H7 (cell line): ENCODE measurements at regions not wholly inside any gene's neighbourhood (a gene's known extent, or its start where the extent isn't known, plus 50 kb on each side); places are given as distances from the start of the nearest gene placed in this dataset.

Experiments used
- DNase-seq: peaks from one replicate; pipeline ENCODE4 v3.0.0; 2012
- H3K27me3 ChIP-seq: 2 replicates; pipeline ENCODE4 v1.6.0; 2011; ENCODE audit warnings: mild to moderate bottlenecking, low read length; ENCODE audit not compliant: control insufficient read depth, insufficient read depth
- H3K36me3 ChIP-seq: replicated peaks from 2 replicates; pipeline ENCODE4 v1.5.1; 2011; ENCODE audit warnings: low read length; ENCODE audit not compliant: control insufficient read depth, insufficient read depth
- H3K4me3 ChIP-seq: 2 replicates; pipeline ENCODE4 v1.5.1; 2011; ENCODE audit warnings: low read depth, mild to moderate bottlenecking, control low read depth, low read length, moderate library complexity; ENCODE audit not compliant: insufficient read depth

- Histone ChIP-seq H3K36me3 (no peaks in the 10 kb centered on the region), H3K4me3 (no peak overlapping the region)
- DNase-seq, result no peak
These were observed 94.1 kb downstream of the PLK2 start for GRCh38 chr5:58365791-58366190.

GRCh38 chr5:58363461-58364249, 96.2 kb downstream of the PLK2 start:
- no peak overlapping the region for H3K4me3 ChIP-seq
- H3K36me3 ChIP-seq, result no peaks in the 10 kb centered on the region
- H3K27me3 ChIP-seq, result no peaks in the 10 kb centered on the region
- no peak for DNase-seq

More at GRCh38 chr5:58365791-58366190, 94.1 kb downstream of the PLK2 start:
- no peaks in the 10 kb centered on the region for H3K27me3 ChIP-seq

- Histone ChIP-seq H3K27me3 (no peaks in the 10 kb centered on the region), H3K4me3 (no peak overlapping the region), H3K36me3 (no peaks in the 10 kb centered on the region)
- DNase-seq, result no peak
These were observed 97.8 kb downstream of the PLK2 start for GRCh38 chr5:58362135-58362534.

GRCh38 chr5:58360794-58361193, 99.1 kb downstream of the PLK2 start:
- peak; percentile 13 for DNase-seq
- no peak overlapping the region for H3K4me3 ChIP-seq
- H3K27me3 ChIP-seq, result no peaks in the 10 kb centered on the region
- H3K36me3 ChIP-seq, result no peaks in the 10 kb centered on the region

GRCh38 chr5:58359981-58360380, 99.9 kb downstream of the PLK2 start:
- H3K4me3 ChIP-seq, result no peak overlapping the region
- no peaks in the 10 kb centered on the region for H3K36me3 ChIP-seq
- DNase-seq, result no peak
- H3K27me3 ChIP-seq, result no peaks in the 10 kb centered on the region

- H3K4me3 ChIP-seq, result no peak overlapping the region
- H3K27me3 ChIP-seq, result no peaks in the 10 kb centered on the region
- no peak for DNase-seq
- no peaks in the 10 kb centered on the region for H3K36me3 ChIP-seq
These were observed 101.2 kb downstream of the PLK2 start for GRCh38 chr5:58358501-58359178.

- Histone ChIP-seq H3K4me3 (no peak overlapping the region), H3K36me3 (no peaks in the 10 kb centered on the region), H3K27me3 (no peaks in the 10 kb centered on the region)
- DNase-seq, result no peak
These were observed 101.9 kb downstream of the PLK2 start for GRCh38 chr5:58357799-58358500.

- Histone ChIP-seq H3K4me3 (no peak overlapping the region), H3K27me3 (no peaks in the 10 kb centered on the region), H3K36me3 (no peaks in the 10 kb centered on the region)
- DNase-seq, result no peak
These were observed 102.8 kb downstream of the PLK2 start for GRCh38 chr5:58357121-58357520.

- Histone ChIP-seq H3K4me3 (no peak overlapping the region), H3K27me3 (no peaks in the 10 kb centered on the region), H3K36me3 (no peaks in the 10 kb centered on the region)
- no peak for DNase-seq
These were observed 103.2 kb downstream of the PLK2 start for GRCh38 chr5:58356662-58357061.

GRCh38 chr5:58354827-58355226, 105.1 kb downstream of the PLK2 start:
- no peak for DNase-seq
- H3K4me3 ChIP-seq, result no peak overlapping the region
- no peaks in the 10 kb centered on the region for H3K27me3 ChIP-seq
- no peaks in the 10 kb centered on the region for H3K36me3 ChIP-seq

- Histone ChIP-seq H3K27me3 (no peaks in the 10 kb centered on the region), H3K36me3 (no peaks in the 10 kb centered on the region), H3K4me3 (no peak overlapping the region)
- no peak for DNase-seq
These were observed 105.9 kb downstream of the PLK2 start for GRCh38 chr5:58353992-58354391.

GRCh38 chr5:58351190-58351589, 108.7 kb downstream of the PLK2 start:
- Histone ChIP-seq H3K27me3 (no peaks in the 10 kb centered on the region), H3K36me3 (no peaks in the 10 kb centered on the region), H3K4me3 (no peak overlapping the region)
- DNase-seq, result no peak

- no peaks in the 10 kb centered on the region for H3K27me3 ChIP-seq
- no peak for DNase-seq
- no peaks in the 10 kb centered on the region for H3K36me3 ChIP-seq
- H3K4me3 ChIP-seq, result no peak overlapping the region
These were observed 110.7 kb downstream of the PLK2 start for GRCh38 chr5:58348996-58349728.

- DNase-seq, result no peak
- H3K27me3 ChIP-seq, result no peaks in the 10 kb centered on the region
- no peaks in the 10 kb centered on the region for H3K36me3 ChIP-seq
- no peak overlapping the region for H3K4me3 ChIP-seq
These were observed 113.8 kb downstream of the PLK2 start for GRCh38 chr5:58346041-58346440.
